Body of pancreas (tissue), 4 donors: ENCODE measurements at regions not wholly inside any gene's neighbourhood (a gene's known extent, or its start where the extent isn't known, plus 50 kb on each side); places are given as distances from the start of the nearest gene placed in this dataset.

ENCODE experiments used
- ATAC-seq: fragments of 150-250 bp; one replicate; pipeline ENCODE4 v1.9.1; 2016
- DNase-seq, 4 donors: peaks; one replicate each; pipeline ENCODE4 v3.0.0-alpha.2; 2019
- H3K27ac ChIP-seq, 4 donors: fragments of 200-600 bp; sonication (generic); 1 replicate in 3 of 4; 2 replicates in 1 of 4; pipeline versions ENCODE4 v1.5.1 to v1.6.1; 2016 to 2019; ENCODE audit warnings: mild to moderate bottlenecking in 1 of 4, mixed read lengths in 1 of 4, moderate library complexity in 1 of 4
- H3K27me3 ChIP-seq, 2 donors: fragments of 200-600 bp; sonication (generic); one replicate each; pipeline ENCODE4 v1.6.0; 2016; ENCODE audit warnings: mild to moderate bottlenecking in 1 of 2
- H3K36me3 ChIP-seq, 2 donors: fragments of 200-600 bp; sonication (generic); replicated peaks in 1 of 2; 2 replicates each; pipeline ENCODE4 v1.5.1; 2016; ENCODE audit warnings: low read depth in 2 of 2; ENCODE audit not compliant: insufficient read depth in 1 of 2
- H3K4me1 ChIP-seq: fragments of 200-600 bp; sonication (generic); one replicate; pipeline ENCODE4 v1.6.0; 2016
- H3K4me3 ChIP-seq, 2 donors: fragments of 200-600 bp; sonication (generic); 1 replicate in 1 of 2; 2 replicates in 1 of 2; pipeline ENCODE4 v1.5.1; 2016 to 2019
- H3K9me3 ChIP-seq, 3 donors: fragments of 200-600 bp; sonication (generic); 1 replicate in 2 of 3; 2 replicates in 1 of 3; pipeline ENCODE4 v1.5.1; 2016
- CTCF ChIP-seq, 7 experiments: fragments of 450-650 bp in 4 of 7; fragments of 200-600 bp in 3 of 7; sonication (generic) in 3 of 7; IDR thresholded peaks; one replicate each; pipeline ENCODE4 v1.5.1; 2016 to 2019; ENCODE audit warnings: antibody characterized with exemption in 7 of 7
- POLR2A ChIP-seq, 3 donors: fragments of 450-650 bp; IDR thresholded peaks; one replicate each; pipeline ENCODE4 v1.6.1; 2016; ENCODE audit warnings: antibody characterized with exemption in 3 of 3, mild to moderate bottlenecking in 2 of 3
- WGBS, 2 donors: methylation state at CpG; one replicate each; pipeline ENCODE4 v1.1.5; 2017; 5-methylcytosine and 5-hydroxymethylcytosine counted together
- intact Hi-C: fragments of 100-400 bp; cut with DNase I; formaldehyde crosslinking; loops from one replicate; pipeline ENCODE4 v1.15.1; 2023

GRCh38 chr6:40738551-40739193 lies 151.5 kb upstream of the LRFN2 start:
- WGBS, 2 donors = 70 to 72% methylated on average over 11 of the region's 11 CpGs
- DNase-seq = no peak
- no peaks in the 10 kb centered on the region for H3K36me3 ChIP-seq
- ATAC-seq = no peak
- TF ChIP-seq CTCF (IDR thresholded peaks at IDR 0.05) (no peak), POLR2A (IDR thresholded peaks at IDR 0.05) (no peak)
- intact Hi-C loops = no loop called here
- H3K4me3 ChIP-seq = no peak overlapping the region
- H3K4me1 ChIP-seq = no peaks in the 10 kb centered on the region
- H3K27me3 ChIP-seq = no peaks in the 10 kb centered on the region
- H3K27ac ChIP-seq = no peak overlapping the region
- H3K9me3 ChIP-seq = no peaks in the 10 kb centered on the region

GRCh38 chr6:40735521-40735920 lies 148.4 kb upstream of the LRFN2 start:
- intact Hi-C loops = no loop called here
- Histone ChIP-seq H3K4me3 (no peak overlapping the region), H3K9me3 (no peaks in the 10 kb centered on the region), H3K36me3 (no peaks in the 10 kb centered on the region), H3K4me1 (no peaks in the 10 kb centered on the region), H3K27ac (no peak overlapping the region), H3K27me3 (no peaks in the 10 kb centered on the region)
- DNase-seq (no peak), ATAC-seq (no peak)
- no peak for TF ChIP-seq POLR2A (IDR thresholded peaks at IDR 0.05)
- WGBS, 2 donors = 62 to 69% methylated on average over 7 of the region's 7 CpGs

GRCh38 chr6:40735121-40735520 lies 148.0 kb upstream of the LRFN2 start:
- ATAC-seq (no peak), DNase-seq (no peak)
- TF ChIP-seq POLR2A (IDR thresholded peaks at IDR 0.05) (no peak), CTCF (IDR thresholded peaks at IDR 0.05) (no peak)
- 47 to 57% methylated on average over 3 of the region's 3 CpGs for WGBS, 2 donors
- Histone ChIP-seq H3K4me3 (no peak overlapping the region), H3K36me3 (no peaks in the 10 kb centered on the region), H3K27ac (no peak overlapping the region), H3K9me3 (no peaks in the 10 kb centered on the region), H3K4me1 (no peaks in the 10 kb centered on the region), H3K27me3 (no peaks in the 10 kb centered on the region)
- intact Hi-C loops = no loop called here

GRCh38 chr6:40734607-40735006 lies 147.4 kb upstream of the LRFN2 start:
- H3K36me3 ChIP-seq = no peaks in the 10 kb centered on the region
- intact Hi-C loops = no loop called here
- H3K27ac ChIP-seq = no peak overlapping the region
- WGBS, 2 donors = 65 to 69% methylated on average over 4 of the region's 4 CpGs
- H3K4me1 ChIP-seq = no peaks in the 10 kb centered on the region
- H3K27me3 ChIP-seq = no peaks in the 10 kb centered on the region
- no peak overlapping the region for H3K4me3 ChIP-seq
- DNase-seq (no peak), ATAC-seq (no peak)
- TF ChIP-seq CTCF (IDR thresholded peaks at IDR 0.05) = no peak
- H3K9me3 ChIP-seq = no peaks in the 10 kb centered on the region

- Histone ChIP-seq H3K4me3 (no peak overlapping the region), H3K36me3 (no peaks in the 10 kb centered on the region), H3K27me3 (no peaks in the 10 kb centered on the region), H3K27ac (no peak overlapping the region), H3K4me1 (no peaks in the 10 kb centered on the region), H3K9me3 (no peaks in the 10 kb centered on the region)
- no peak for ATAC-seq
- WGBS, 2 donors = 58% methylated on average over 4 of the region's 4 CpGs
- no peak for DNase-seq
- no peak for TF ChIP-seq POLR2A (IDR thresholded peaks at IDR 0.05)
- no peak for TF ChIP-seq CTCF (IDR thresholded peaks at IDR 0.05)
- intact Hi-C loops = no loop called here
These were observed 146.7 kb upstream of the LRFN2 start for GRCh38 chr6:40733770-40734396.
